HEK293 (cell line): ENCODE measurements at regions not wholly inside any gene's neighbourhood (a gene's known extent, or its start where the extent isn't known, plus 50 kb on each side); places are given as distances from the start of the nearest gene placed in this dataset.
"Not testable (repeated sequence)": the region's sequence is repeated elsewhere in the genome, so short reads cannot be mapped to it uniquely, and the experiment has no call there.

Experiments
- CTCF ChIA-PET: fragments of 350-600 bp; formaldehyde crosslinking; extraction: SDS; loops from one replicate; lab custom pipeline; 2021; ENCODE audit warnings: antibody characterized with exemption; lab: Yijun Ruan, JAX
- POLR2A ChIA-PET: fragments of 300-600 bp; formaldehyde crosslinking; extraction: SDS; loops from one replicate; lab custom pipeline; 2020; ENCODE audit warnings: antibody characterized with exemption, inconsistent platforms; lab: Yijun Ruan, JAX
- H3K27ac ChIP-seq: fragments of 200-500 bp; sonication (Bioruptor generic); 2 replicates; pipeline ENCODE4 v1.5.1; 2014; ENCODE audit warnings: low read depth, low read length, control low read depth, inconsistent platforms; ENCODE audit errors: extremely low read depth
- H3K36me3 ChIP-seq, 2 experiments: fragments of 200-500 bp in 1 of 2; sonication (Bioruptor generic) in 1 of 2; 1 replicate in 1 of 2; 2 replicates in 1 of 2; pipeline ENCODE4 v1.5.1; 2014 to 2017; ENCODE audit warnings: inconsistent platforms in 2 of 2, low read length in 2 of 2; ENCODE audit not compliant: control insufficient read depth in 2 of 2, insufficient read depth in 1 of 2
- H3K4me1 ChIP-seq: fragments of 200-500 bp; sonication (Bioruptor generic); 2 replicates; pipeline ENCODE4 v1.5.1; 2014; ENCODE audit warnings: mild to moderate bottlenecking, low read length, inconsistent platforms; ENCODE audit not compliant: control insufficient read depth, insufficient read depth
- H3K4me3 ChIP-seq: 2 replicates; pipeline ENCODE4 v1.5.1; 2011; ENCODE audit warnings: low read depth, mild to moderate bottlenecking, control low read depth, low read length, moderate library complexity
- H3K9me3 ChIP-seq: fragments of 200-500 bp; sonication (Bioruptor generic); 2 replicates; pipeline ENCODE4 v1.5.1; 2014; ENCODE audit warnings: low read depth, low read length, inconsistent platforms; ENCODE audit not compliant: control insufficient read depth, insufficient read depth
- BCL11A ChIP-seq: fragments of 450-650 bp; formaldehyde crosslinking; IDR thresholded peaks from 2 replicates; pipeline ENCODE4 v1.5.1; 2016; ENCODE audit warnings: low read depth, missing biosample characterization, missing genetic modification characterization
- BCL11B ChIP-seq: fragments of 450-650 bp; formaldehyde crosslinking; IDR thresholded peaks from 2 replicates; pipeline ENCODE4 v1.5.1; 2016; ENCODE audit warnings: low read depth, missing biosample characterization, missing genetic modification characterization
- HOXA7 ChIP-seq: sonication (generic); formaldehyde crosslinking; IDR thresholded peaks from 2 replicates; pipeline ENCODE4 v1.8.1; 2022; ENCODE audit warnings: missing genetic modification reagents, borderline replicate concordance
- RBAK ChIP-seq: fragments of 450-650 bp; formaldehyde crosslinking; IDR thresholded peaks from 2 replicates; pipeline ENCODE4 v1.5.1; 2016; ENCODE audit warnings: missing biosample characterization, missing genetic modification characterization
- ZNF146 ChIP-seq: fragments of 450-650 bp; formaldehyde crosslinking; IDR thresholded peaks from 2 replicates; pipeline ENCODE4 v1.5.1; 2016; ENCODE audit warnings: missing biosample characterization, missing genetic modification characterization
- ZNF211 ChIP-seq: fragments of 450-650 bp; formaldehyde crosslinking; IDR thresholded peaks from 2 replicates; pipeline ENCODE4 v1.5.1; 2016; ENCODE audit warnings: low read depth, missing biosample characterization, missing genetic modification characterization
- ZNF37A ChIP-seq: fragments of 450-650 bp; IDR thresholded peaks from 2 replicates; pipeline ENCODE4 v1.5.1; 2018; ENCODE audit warnings: missing biosample characterization, missing genetic modification characterization
- ZNF426 ChIP-seq: fragments of 450-650 bp; formaldehyde crosslinking; IDR thresholded peaks from 2 replicates; pipeline ENCODE4 v1.5.1; 2017; ENCODE audit warnings: missing biosample characterization, missing genetic modification characterization, mild to moderate bottlenecking, inconsistent platforms, moderate library complexity
- ZNF555 ChIP-seq: fragments of 450-650 bp; formaldehyde crosslinking; conservative IDR thresholded peaks from 2 replicates; pipeline ENCODE4 v1.5.1; 2017; ENCODE audit warnings: missing biosample characterization, mild to moderate bottlenecking, missing genetic modification characterization, inconsistent platforms
- ZNF600 ChIP-seq: fragments of 450-650 bp; formaldehyde crosslinking; IDR thresholded peaks from 2 replicates; pipeline ENCODE4 v1.5.1; 2016; ENCODE audit warnings: missing biosample characterization, missing genetic modification characterization
- ZNF660 ChIP-seq: fragments of 450-650 bp; IDR thresholded peaks from 2 replicates; pipeline ENCODE4 v1.5.1; 2018; ENCODE audit warnings: missing biosample characterization, mild to moderate bottlenecking, missing genetic modification characterization
- ZNF670 ChIP-seq: fragments of 450-650 bp; formaldehyde crosslinking; IDR thresholded peaks from 2 replicates; pipeline ENCODE4 v1.5.1; 2016; ENCODE audit warnings: missing biosample characterization, missing genetic modification characterization, low read depth
- ZNF677 ChIP-seq: fragments of 450-650 bp; IDR thresholded peaks from 2 replicates; pipeline ENCODE4 v1.5.0; 2018; ENCODE audit warnings: missing biosample characterization, mild to moderate bottlenecking, missing genetic modification characterization, moderate library complexity
- ZNF830 ChIP-seq: fragments of 450-650 bp; IDR thresholded peaks from 2 replicates; pipeline ENCODE4 v1.5.0; 2018; ENCODE audit warnings: missing biosample characterization, missing genetic modification characterization, low read depth, mild to moderate bottlenecking, moderate library complexity
- TF ChIP-seq, protein P1 (sequence below): fragments of 450-650 bp; formaldehyde crosslinking; IDR thresholded peaks from 2 replicates; pipeline ENCODE4 v1.5.1; 2016; ENCODE audit warnings: missing biosample characterization, missing genetic modification characterization
- TF ChIP-seq, protein P2 (sequence below): IDR thresholded peaks from 2 replicates; pipeline ENCODE4 v1.6.1; 2011; ENCODE audit warnings: mild to moderate bottlenecking, low read depth, low read length, borderline replicate concordance

GRCh38 chr6:141395443-141396008, 737.2 kb upstream of the GJE1 start (continued):
- TF ChIP-seq ZNF426 (tag by site-specific recombination), result no peak
- no peak for TF ChIP-seq ZNF211 (tag by site-specific recombination)

- POLR2A ChIA-PET, result no interaction called here
- Histone ChIP-seq H3K36me3 (no peaks in the 10 kb centered on the region), H3K4me1 (no peaks in the 10 kb centered on the region), H3K4me3 (no peak overlapping the region), H3K9me3 (no peaks in the 10 kb centered on the region), H3K27ac (no peak overlapping the region)
- TF ChIP-seq ZNF600 (tag by site-specific recombination) (no peak), RBAK (tag by site-specific recombination) (no peak), ZNF677 (tag by site-specific recombination) (no peak), ZNF660 (no peak), ZNF37A (no peak)
- TF ChIP-seq, protein P1, sequence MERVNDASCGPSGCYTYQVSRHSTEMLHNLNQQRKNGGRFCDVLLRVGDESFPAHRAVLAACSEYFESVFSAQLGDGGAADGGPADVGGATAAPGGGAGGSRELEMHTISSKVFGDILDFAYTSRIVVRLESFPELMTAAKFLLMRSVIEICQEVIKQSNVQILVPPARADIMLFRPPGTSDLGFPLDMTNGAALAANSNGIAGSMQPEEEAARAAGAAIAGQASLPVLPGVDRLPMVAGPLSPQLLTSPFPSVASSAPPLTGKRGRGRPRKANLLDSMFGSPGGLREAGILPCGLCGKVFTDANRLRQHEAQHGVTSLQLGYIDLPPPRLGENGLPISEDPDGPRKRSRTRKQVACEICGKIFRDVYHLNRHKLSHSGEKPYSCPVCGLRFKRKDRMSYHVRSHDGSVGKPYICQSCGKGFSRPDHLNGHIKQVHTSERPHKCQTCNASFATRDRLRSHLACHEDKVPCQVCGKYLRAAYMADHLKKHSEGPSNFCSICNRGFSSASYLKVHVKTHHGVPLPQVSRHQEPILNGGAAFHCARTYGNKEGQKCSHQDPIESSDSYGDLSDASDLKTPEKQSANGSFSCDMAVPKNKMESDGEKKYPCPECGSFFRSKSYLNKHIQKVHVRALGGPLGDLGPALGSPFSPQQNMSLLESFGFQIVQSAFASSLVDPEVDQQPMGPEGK (tag by site-specific recombination), result no peak
- CTCF ChIA-PET, result interaction anchor here (0.6 kb wide), 1 partner anchor 59 kb away, joined by 4 read pairs; no protein-coding TSS in a partner anchor
Measured at GRCh38 chr6:141394565-141395051, 738.1 kb upstream of the GJE1 start.

DNA sequence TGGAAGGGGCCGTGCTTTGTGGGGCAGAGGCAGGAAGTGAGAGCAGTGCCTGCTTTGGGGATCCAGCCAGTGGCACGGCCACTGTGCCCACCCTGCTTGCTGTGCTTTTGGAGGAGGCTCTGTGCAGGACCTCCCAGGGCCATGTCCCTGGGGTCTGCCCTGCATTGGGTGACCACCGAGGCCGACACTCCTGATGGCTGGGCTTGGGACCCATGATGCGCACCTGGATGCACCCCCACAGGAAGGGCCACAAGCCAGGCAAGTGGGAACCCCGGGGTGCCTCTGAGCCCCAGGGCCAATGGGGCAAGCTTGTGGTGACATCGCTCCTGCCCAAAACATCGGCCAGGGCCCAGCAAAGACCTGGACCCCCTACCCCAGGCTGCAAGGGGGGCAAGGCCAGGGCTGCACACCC, 738.6 kb upstream of the GJE1 start:
- H3K9me3 ChIP-seq, result no peaks in the 10 kb centered on the region
- TF ChIP-seq HOXA7 (CRISPR knock-in tag) (no peak), ZNF670 (tag by site-specific recombination) (no peak), ZNF146 (tag by site-specific recombination) (no peak)
- H3K4me1 ChIP-seq, result no peaks in the 10 kb centered on the region
- no peak overlapping the region for H3K27ac ChIP-seq
- ChIA-PET CTCF (no interaction called here), POLR2A (no interaction called here)
- no peaks in the 10 kb centered on the region for H3K36me3 ChIP-seq
- H3K4me3 ChIP-seq, result no peak overlapping the region

DNA sequence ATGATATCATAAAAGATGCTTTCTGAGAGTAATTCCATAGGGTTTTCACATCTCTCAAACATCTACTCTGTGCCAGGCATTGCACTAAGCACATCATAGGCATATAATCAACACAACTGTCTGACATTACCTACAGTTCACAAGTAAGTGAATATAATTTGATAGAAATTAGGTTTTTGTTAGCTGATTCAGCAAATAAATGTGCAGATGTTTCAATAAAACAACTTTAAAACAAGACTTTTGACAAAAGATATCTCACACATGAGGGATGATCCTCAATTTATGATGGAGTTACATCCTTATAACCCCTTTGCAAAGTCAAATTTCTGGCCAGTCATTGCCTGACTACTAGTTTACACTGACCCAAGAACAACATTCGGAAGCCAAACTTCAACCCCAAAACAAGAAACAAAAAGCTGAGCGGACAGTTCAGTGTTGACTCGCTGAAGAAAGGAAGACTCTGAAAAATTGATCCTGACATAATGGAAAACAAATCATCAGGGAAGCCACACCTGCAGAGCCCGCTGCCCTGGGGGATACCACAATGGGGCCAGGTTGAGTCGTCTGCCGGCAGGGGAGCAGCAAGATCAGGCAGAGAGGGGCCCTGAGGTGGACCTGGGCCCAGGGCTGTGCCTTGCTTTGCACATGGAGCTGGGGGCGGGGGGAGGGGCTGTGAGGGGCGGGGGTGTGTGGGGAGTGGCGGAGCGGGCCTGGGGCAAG, 739.2 kb upstream of the GJE1 start:
- Histone ChIP-seq H3K9me3 (no peaks in the 10 kb centered on the region), H3K36me3 (no peaks in the 10 kb centered on the region), H3K4me1 (no peaks in the 10 kb centered on the region), H3K27ac (no peak overlapping the region), H3K4me3 (no peak overlapping the region)
- ChIA-PET POLR2A (no interaction called here), CTCF (no interaction called here)
- TF ChIP-seq ZNF830 (no peak), ZNF555 (no peak), ZNF37A (no peak), BCL11B (tag by site-specific recombination) (no peak), BCL11A (tag by site-specific recombination) (no peak)
- TF ChIP-seq, protein P2, sequence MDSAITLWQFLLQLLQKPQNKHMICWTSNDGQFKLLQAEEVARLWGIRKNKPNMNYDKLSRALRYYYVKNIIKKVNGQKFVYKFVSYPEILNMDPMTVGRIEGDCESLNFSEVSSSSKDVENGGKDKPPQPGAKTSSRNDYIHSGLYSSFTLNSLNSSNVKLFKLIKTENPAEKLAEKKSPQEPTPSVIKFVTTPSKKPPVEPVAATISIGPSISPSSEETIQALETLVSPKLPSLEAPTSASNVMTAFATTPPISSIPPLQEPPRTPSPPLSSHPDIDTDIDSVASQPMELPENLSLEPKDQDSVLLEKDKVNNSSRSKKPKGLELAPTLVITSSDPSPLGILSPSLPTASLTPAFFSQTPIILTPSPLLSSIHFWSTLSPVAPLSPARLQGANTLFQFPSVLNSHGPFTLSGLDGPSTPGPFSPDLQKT, result no peak

GRCh38 chr6:141391135-141391534, 741.6 kb upstream of the GJE1 start:
- H3K27ac ChIP-seq, H3K4me1 ChIP-seq, H3K36me3 ChIP-seq, H3K9me3 ChIP-seq, H3K4me3 ChIP-seq, POLR2A ChIA-PET: not testable (repeated sequence)
- CTCF ChIA-PET, result interaction anchor here (0.5 kb wide), 1 partner anchor 1011 kb away, joined by 3 read pairs; no protein-coding TSS in a partner anchor
